NAMALWA (cell line): ENCODE measurements at regions not wholly inside any gene's neighbourhood (a gene's known extent, or its start where the extent isn't known, plus 50 kb on each side); places are given as distances from the start of the nearest gene placed in this dataset.

ENCODE experiments used
- DNase-seq: peaks from one replicate; pipeline ENCODE4 v3.0.0-alpha.2; 2015; ENCODE audit warnings: low spot score

DNA sequence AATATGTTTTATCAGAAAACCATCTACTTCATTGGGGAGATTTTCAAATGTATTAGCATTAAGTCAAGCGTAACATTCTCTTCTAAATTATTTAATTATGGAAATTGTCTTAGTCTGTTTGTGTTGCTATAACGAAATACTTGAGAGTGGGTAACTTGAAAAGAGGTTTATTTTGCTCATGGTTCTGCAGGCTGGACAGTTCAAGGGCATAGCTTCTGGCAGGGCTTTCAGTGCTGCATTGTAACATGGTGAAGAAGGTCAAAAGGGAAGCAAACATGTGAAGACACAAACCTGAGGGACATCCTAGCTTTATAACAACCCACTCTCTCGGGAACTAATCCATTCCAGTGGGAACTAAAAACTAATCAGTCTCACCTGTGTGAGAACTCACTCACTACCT lies 84.3 kb upstream of the TMPO start:
- DNase-seq, result no peak

DNA sequence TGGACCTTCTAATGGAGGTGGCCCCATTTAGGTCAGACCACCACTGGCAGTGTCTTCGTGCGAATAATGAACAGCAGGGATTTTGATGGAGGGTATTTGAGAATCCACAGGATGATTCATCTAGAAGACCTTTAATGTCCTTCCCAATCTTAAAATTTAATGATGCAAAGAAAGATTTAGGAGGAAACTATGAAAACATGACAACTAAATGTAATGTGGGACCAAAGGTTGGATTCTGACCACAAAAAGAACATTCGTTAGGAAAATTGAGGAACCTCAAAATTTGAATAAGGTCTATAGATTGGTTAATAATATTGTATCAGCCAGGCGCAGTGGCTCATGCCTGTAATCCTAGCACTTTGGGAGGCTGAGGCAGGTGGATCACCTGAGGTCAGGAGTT lies 78.2 kb upstream of the TMPO start:
- no peak for DNase-seq

DNA sequence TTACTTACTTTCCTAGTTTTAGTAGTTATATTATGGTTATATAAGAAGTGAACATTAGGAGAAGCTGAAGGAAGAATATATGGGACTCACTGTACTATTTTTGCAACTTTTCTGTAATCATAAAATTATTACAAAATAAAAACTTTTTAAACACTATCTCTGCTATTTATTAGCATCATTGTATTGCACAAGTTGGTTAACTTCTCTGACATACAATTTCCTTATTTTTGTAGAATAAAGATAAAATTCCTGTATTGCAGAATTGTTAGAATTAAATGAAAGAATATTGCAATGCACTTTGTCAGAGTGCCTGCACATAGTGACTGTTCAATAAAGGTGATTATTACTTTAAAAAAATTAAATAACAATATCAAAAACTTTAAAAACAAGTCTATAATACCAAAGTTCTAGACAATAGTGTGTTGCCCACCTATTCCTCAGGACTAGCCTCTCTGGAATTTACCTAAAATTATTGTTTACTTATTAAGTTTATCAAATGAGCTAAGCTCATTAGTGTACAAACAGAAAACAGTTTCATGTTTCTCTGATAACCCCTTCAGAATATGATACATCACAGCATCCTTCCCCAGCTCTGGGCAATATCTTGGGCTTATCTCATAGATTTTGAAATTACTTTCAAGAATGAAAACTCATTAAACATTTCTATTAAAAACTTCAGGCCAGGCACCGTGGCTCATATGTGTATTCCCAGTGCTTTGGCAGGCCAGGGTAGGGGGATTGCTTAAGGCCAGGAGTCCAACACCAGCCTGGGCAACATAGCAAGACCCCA lies 77.4 kb upstream of the TMPO start:
- DNase-seq, result no peak

DNA sequence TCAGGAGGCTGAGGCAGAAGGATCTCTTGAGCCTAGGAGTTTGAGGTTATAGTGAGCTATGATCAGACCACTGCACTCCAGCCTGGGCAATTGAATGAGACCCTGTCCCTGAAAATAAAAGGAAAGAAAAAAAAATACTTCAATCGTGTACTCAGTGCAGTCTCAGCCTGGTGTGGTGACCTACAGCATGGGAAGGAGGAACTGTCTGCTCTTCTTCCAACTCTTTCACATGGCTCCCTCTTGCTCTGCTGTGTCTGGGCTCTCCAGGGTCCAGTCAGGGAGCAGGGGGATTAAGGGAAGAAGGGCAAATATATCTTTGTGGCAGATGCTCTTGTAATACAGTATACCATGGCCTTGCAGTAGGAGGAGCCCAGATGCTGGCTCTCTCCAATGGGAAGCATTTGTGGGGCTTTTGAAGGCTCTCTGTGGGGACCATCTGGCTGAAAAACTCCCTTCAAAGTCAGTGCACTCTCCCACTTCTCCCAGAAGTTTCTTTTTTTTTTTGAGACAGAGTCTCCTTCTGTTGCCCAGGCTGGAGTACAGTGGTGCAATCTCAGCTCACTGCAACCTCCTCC lies 76.6 kb upstream of the TMPO start:
- DNase-seq, result no peak

DNA sequence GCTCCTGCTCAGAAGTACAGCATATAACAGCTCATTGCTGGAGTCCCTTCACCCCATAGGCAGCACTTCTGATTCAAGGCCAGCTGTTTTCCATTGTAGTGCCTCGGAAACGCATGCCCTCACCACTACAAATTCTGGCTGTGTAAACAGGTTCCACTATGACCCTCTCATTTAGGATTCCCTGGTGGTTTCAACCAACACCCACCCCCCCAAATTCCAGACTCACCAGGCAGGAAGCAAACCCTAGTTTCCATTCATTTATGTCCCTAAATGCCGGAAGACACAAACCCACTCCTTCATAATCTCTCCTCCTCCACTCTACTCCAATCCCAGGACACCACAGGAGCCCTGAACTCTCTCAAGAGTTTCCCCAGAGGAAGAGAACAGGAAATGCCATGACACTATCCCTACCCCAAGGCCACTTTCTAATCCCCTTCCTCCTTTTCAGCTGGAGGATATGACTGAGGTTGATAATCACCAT lies 75.9 kb upstream of the TMPO start:
- DNase-seq, result no peak

DNA sequence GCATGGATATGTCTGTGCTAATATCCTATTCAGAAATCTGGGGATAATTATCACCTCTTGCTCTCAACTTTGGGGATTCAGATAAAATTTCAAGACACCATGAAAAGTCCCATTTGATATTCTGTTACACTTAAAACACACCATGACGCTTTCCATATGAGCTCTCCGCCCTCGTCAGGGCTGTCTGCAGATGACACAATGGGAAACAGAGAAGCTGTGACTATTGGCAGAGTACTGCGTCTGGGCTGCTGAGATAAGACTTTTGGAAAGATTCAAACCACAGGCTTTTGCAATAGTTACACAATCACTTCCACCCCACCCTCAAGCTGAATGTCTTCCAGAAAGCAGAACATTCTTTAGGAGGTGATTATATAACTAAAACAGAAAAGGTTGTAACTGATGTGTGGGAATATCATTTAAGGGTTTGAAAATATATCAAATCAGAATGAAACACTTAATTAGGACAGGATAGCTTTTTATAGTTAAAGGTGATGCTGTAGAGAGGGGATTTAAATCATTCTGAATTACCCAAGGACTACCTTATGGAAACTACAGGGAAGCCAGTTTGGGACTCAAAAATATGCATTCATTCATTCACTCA lies 75.3 kb upstream of the TMPO start:
- DNase-seq, result no peak

DNA sequence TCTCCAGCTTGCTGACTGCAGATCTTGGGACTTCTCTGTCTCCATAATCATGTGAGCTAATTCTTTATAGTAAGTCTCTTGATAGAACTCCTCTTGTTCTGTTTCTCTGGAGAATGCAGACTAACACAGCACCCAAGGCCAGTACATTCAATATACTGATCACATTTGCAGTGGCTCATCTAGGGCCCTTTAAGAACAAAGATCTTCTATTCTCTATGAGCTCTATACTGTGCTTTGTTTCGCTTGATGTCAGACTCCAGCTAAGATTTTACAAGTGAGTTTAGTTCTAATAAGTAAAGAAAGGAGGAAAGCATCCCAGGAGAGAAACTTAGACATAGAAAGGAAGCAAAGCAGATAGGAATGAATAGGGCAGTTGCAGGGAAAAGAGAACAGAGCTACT lies 69.3 kb upstream of the TMPO start:
- no peak for DNase-seq

DNA sequence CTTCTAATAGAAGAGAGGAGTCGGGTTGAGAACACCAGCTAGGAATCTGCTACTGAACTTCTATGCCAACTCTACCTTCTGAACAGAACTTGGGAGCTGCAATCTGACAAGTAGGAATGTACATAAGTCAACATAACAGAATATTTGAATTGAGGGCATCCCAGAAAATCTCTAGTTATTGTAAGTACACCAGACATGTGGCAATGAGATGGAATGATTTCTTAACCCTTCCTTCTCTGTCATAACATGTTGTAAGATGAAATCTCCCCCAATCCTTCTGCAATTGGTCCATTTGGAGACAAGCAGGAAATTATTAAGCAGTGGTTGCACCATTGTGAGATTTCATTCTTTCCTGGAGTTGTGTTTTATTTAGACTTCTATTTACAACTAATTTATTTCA lies 68.7 kb upstream of the TMPO start:
- no peak for DNase-seq

DNA sequence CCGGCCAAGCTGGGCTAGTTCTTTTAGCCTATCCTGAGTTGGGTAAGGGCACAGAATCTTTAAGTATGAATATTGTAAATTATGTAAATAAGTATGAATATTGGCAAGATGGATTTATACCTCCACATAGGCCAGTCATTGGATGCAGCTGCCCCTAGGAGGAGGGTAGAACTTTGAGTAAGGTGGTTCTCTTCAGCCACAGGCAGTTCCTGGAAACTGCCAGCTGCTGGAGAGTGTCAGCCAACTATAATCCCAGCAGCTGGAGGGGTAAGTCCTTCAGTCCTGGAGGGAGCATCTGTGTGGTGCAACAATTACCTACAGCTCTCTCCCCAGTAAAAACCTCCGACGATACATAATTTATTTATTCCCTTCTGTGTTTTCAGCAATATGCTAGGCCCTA lies 65.8 kb upstream of the TMPO start:
- DNase-seq, result no peak

DNA sequence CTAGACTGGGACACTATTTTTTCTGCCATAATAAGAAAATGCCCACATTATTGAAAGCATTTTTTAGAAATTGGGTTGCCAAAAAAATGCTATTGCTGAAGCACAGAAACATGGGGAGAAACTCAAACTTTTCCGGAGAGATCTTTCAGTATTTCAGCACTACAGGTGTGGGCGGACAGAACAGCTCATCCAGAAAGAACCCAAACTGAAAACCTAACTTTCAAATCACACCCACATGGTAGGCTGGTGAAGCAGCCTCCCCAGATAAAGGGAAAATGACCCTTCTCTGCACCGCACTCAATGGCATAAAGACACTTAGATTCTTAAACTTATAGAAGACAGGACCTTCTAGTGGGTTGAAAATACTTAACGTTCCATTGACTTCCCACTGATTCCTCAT lies 62.3 kb upstream of the TMPO start:
- DNase-seq, result no peak

DNA sequence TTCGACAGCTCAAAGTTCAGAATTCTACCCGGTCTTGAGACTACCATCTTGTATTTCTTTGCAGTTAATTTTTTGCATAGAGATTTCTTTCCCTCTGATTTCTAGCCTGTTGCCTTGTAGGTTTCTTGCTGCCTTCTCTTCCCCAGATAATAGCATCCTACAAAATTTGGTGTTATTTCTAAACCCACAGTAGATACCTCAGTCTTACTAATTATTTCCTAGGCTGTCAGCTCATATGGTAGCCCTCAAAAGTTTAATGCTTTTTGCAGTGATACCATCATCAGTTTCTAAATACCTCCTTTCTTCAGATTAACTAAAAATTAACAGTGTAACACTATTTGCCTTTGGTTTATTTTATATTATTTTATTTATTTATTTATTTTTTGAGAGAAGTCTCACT lies 61.9 kb upstream of the TMPO start:
- no peak for DNase-seq

DNA sequence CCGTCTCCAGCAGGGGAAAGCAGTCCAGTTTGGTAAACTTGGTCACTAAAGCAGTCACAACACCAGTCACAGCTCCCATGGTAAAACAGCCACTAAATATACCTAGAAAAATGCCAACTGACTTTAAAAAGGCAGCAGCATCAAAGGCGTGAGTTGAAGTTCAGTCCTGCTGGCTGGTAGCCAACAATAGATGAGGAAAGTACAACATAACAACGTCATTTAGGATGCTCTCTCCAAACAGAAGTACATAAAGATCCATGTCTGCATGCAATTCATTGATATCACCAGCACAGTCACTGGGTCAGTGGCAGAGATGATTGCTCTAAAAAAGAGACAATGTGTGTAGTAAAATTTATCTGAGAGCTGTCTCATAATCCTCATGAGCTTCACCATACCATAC lies 59.3 kb upstream of the TMPO start:
- DNase-seq, result no peak

DNA sequence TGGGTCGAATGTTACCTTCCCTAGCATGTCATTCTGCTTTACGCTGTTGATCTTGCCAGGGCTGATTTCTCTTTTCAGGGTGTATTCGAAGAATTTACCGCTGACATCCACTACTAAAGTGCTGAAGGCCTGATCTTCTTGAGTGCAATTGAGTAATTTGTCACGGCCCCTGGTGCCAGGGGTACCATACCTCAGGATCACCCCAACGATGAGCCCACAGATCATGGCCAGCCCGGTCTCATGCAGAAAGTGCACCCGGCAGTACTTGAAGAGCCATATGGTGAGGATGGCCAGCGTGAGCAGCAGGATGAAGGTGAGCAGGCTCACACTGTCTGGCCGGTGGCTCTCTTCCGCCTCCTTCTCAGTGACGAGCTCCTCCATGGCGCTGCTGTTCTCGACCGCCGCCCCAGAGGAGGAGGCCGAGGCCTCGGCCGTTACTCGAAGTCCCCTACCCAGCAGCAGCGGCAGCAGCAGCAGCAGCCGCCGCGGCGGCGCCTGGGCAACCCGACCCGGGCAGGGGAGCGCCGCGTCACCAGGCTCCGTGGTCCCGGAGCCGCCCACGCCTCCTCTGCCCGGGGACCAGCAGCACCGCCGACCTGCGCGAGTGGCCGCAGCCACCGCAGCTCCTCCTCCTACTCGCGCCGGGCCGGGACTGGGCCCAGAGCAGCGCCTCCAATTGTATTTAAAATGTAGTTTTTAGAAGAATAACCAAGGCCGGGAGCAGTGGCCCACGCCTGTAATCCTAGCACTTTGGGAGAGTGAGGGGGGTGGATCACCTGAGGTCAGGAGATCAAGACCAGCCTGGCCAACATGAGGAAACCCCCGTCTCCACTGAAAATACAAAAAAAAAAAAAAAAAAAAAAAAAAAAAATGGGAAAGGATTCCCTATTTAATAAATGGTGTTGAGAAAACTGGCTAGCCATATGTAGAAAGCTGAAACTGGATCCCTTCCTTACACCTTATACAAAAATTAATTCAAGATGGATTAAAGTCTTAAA lies 58.5 kb upstream of the TMPO start:
- no peak for DNase-seq

DNA sequence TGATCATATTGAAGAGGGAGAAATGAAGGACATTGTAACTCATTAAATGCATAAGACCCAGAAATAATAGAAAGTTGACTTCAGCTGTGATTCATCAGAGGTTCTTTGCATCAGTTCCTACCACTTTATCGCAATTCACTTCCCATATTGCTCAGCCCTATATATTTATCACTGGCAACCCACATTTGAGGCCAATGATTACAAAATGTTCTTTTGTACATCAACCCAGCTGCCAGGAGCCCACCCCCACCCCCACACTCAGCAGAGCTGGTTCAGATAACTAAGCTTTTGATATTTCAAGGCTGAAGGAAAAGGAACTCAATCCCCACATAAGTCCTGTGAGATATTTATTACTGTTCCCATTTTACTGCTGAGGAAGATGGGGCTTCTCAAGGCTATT lies 51.2 kb upstream of the TMPO start:
- DNase-seq, result no peak

DNA sequence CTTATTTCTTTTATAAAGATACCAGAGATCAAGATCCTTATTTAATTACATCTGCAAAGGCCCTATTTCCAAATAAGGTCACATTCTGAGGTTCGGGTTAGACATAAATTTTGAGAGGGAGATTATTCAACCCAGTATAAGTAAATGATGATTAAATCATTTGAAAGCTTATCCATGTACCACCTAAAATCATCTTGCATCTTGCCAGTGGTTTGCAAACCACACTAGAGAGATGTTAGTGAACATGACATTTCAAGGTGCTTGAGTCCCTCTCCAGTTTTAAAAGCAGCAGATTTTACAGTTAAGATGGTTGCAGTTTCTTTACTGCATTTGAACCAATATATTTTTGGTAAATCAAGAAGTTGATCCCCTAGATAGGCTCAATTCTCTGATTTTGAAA lies 49.9 kb upstream of the TMPO start:
- no peak for DNase-seq
